ENCODE measurements at regions not wholly inside any gene's neighbourhood (a gene's known extent, or its start where the extent isn't known, plus 50 kb on each side); places are given as distances from the start of the nearest gene placed in this dataset.

DNA sequence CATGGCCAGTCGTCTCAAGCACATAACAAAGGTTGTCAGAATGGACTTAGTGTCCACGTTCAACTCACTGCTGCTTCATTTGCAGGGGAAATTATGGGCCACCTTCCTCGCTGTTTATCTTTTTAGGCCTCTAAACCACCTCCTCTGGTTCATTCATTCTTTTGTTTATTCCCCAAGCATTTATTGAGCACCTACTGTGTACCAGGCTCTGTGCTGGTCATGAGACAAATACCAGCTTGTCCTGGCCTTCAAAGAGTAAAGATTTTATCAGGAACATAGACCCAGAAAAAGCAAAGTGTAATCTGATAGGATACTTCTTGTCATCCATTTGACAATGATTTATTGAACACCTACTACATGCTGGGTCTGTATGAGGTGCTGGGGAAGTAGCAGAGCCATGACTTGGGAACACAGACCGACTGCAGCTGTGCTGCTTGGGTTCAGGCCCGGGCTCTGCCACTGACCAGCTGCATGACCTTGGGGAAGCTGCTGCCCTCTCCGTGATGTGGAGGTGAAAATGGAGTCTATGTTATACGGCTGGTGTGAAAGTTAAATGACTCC, 63.4 kb upstream of the SLC6A6 start:
- Histone ChIP-seq H3K4me1 (ENCODE audit: control insufficient read depth, insufficient read depth, low read length, poor library complexity, severe bottlenecking) (peaks cover 9% of the 10 kb centered on the region), H3K27ac (ENCODE audit: low read depth, low read length, severe bottlenecking) (no peak overlapping the region), H3K9me3 (ENCODE audit: control insufficient read depth, low read length) (no peaks in the 10 kb centered on the region), H3K4me3 (ENCODE audit: extremely low read depth, insufficient read depth, low read length, poor library complexity, severe bottlenecking) (no peak overlapping the region), H3K36me3 (ENCODE audit: control insufficient read depth, insufficient read depth, low read length) (no peaks in the 10 kb centered on the region)
- WGBS, 2 experiments (ENCODE audit: insufficient coverage in 2 of 2): 87 to 88% methylated on average over 6 to 7 of the region's 7 CpGs

DNA sequence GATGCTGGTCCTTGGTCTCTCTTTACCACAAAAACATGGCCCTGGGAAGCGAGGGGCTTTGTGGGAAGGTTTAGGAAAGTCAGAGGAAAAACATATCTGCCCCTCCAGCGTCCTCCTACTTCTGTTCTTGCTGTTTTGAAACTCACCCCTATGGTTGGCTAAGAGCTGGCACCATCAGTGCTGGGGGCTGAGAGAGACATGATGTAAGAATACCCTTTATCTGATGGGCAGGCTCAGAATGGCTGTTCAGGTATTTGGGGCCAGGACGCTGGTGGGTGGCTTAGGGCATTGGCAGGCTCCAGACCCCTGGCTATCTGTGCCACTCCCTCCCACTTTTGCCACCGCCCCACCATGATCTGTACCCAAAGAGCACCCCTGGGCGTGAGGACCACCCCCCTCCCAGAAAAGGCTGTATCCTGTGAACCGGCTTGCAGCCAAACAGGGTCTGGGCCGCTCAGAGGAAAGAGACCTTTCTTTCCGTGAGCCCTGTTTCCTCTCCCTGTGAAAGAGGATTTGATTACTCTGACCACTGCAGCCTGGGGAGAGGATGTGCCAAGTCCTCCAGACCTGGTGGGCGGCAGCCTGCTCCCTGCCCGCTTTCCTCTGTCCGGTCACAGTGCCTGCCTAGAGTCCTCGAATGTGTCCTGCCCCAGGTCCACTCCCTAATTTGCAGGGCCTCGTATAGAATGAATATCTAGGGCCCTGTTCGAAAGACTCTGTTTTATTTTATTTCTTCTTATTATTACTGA, 61.3 kb upstream of the SLC6A6 start:
- H3K4me3 ChIP-seq (ENCODE audit: extremely low read depth, insufficient read depth, low read length, poor library complexity, severe bottlenecking): no peak overlapping the region
- H3K9me3 ChIP-seq (ENCODE audit: control insufficient read depth, low read length): no peaks in the 10 kb centered on the region
- peaks cover 31% of the 10 kb centered on the region for H3K4me1 ChIP-seq (ENCODE audit: control insufficient read depth, insufficient read depth, low read length, poor library complexity, severe bottlenecking)
- no peaks in the 10 kb centered on the region for H3K36me3 ChIP-seq (ENCODE audit: control insufficient read depth, insufficient read depth, low read length)
- WGBS, 2 experiments (ENCODE audit: insufficient coverage in 2 of 2): 89% methylated on average over 6 to 8 of the region's 14 CpGs
- peak overlapping the region; percentile 13 for H3K27ac ChIP-seq (ENCODE audit: low read depth, low read length, severe bottlenecking)

DNA sequence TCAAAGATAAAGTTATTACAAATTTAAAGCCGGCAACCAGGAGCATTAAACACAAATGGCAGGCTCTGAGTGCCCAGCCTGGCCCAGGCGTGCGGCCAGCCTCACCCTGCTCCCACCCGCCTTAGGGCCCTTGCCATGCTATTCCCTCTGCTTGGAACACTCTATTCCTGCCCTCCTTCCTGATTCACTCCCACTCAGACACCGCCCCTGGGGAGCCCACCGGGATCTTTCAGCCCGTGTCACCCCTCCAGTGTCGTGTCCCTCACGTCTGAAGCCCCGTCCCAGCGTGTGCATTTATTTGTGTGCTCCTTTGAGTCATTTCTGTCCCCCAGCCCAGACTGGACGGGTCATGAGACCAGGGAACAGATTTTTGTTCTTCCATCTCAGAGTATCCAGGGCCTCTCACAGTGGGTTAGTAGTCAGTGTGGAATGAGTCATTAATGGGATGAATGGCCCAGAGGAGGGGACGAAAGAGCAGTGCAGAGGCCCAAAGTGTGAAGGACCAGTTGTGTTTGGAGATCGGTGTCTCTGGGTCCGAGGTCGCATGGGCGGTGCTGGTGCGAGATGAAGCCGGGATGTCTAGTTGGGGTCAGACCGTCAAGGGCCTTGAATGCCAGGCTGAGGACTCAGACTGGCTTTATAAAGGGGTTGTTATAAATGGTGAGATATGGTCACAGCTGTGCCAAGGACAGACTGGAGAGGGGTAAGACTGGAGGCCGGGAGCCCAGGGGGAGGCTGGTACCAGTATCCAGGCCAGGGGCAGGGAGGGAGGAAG, 58.9 kb upstream of the SLC6A6 start:
- peaks cover 36% of the 10 kb centered on the region for H3K4me1 ChIP-seq (ENCODE audit: control insufficient read depth, insufficient read depth, low read length, poor library complexity, severe bottlenecking)
- 81 to 85% methylated on average over 20 to 21 of the region's 21 CpGs for WGBS, 2 experiments (ENCODE audit: insufficient coverage in 2 of 2)
- no peaks in the 10 kb centered on the region for H3K36me3 ChIP-seq (ENCODE audit: control insufficient read depth, insufficient read depth, low read length)
- no peak overlapping the region for H3K27ac ChIP-seq (ENCODE audit: low read depth, low read length, severe bottlenecking)
- H3K9me3 ChIP-seq (ENCODE audit: control insufficient read depth, low read length): no peaks in the 10 kb centered on the region
- no peak overlapping the region for H3K4me3 ChIP-seq (ENCODE audit: extremely low read depth, insufficient read depth, low read length, poor library complexity, severe bottlenecking)

DNA sequence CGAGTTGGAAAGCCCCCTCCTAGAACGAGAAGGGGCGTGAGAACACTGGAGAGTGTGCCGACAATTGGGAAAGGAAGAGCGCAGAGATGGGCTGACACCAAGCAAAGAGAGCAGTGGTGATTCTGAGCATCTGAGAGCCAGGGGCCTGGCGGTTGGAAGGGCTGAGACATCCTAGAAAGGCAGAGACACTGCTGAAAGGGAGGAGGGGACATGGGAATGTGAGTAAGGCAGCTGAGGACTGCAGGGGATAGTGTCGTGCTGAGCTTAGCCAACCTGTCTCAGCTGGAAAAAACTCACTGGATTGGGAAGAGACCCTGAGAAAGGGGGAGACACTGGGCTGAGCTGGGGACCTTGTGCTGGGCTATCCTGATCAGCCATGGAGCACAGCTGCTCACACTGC, 58.1 kb upstream of the SLC6A6 start:
- Histone ChIP-seq H3K36me3 (ENCODE audit: control insufficient read depth, insufficient read depth, low read length) (no peaks in the 10 kb centered on the region), H3K9me3 (ENCODE audit: control insufficient read depth, low read length) (no peaks in the 10 kb centered on the region), H3K27ac (ENCODE audit: low read depth, low read length, severe bottlenecking) (no peak overlapping the region), H3K4me1 (ENCODE audit: control insufficient read depth, insufficient read depth, low read length, poor library complexity, severe bottlenecking) (peaks cover 36% of the 10 kb centered on the region), H3K4me3 (ENCODE audit: extremely low read depth, insufficient read depth, low read length, poor library complexity, severe bottlenecking) (no peak overlapping the region)
- 54 to 65% methylated on average over 6 to 7 of the region's 7 CpGs for WGBS, 2 experiments (ENCODE audit: insufficient coverage in 2 of 2)

DNA sequence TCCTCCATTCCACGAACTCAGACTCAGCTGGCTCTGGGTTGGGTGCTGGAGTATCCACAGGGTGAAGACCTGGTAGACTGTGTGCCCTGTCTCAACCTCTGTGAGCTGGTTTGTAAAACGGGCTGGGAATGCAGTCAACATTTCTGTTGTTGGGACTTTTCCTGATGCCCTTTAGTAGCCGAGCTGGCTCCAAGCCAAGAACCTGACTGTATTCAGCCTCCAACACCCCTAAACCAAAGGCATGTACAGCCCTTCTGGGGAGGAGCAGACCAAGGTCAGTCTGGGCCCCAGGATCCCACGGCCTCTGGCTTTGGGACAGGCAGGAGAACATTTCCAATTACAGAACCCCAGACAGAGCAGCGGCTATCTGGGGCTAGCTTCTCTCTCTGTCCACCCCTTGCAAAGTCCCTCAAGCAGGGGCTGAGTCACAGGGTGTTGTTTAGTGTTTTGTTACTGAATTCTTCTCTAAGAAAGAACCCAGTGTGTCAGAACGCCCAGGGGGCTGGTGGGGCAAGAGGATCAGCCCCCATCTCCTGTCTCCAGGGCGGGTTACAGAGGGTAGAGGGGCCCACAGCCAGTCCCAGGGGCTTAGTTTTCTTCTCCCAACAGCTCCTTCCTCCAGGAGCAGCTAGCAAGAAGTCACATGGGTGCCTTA, 56.8 kb upstream of the SLC6A6 start:
- no peak overlapping the region for H3K4me3 ChIP-seq (ENCODE audit: extremely low read depth, insufficient read depth, low read length, poor library complexity, severe bottlenecking)
- H3K27ac ChIP-seq (ENCODE audit: low read depth, low read length, severe bottlenecking): peak overlapping the region; percentile 62
- no peaks in the 10 kb centered on the region for H3K9me3 ChIP-seq (ENCODE audit: control insufficient read depth, low read length)
- no peaks in the 10 kb centered on the region for H3K36me3 ChIP-seq (ENCODE audit: control insufficient read depth, insufficient read depth, low read length)
- WGBS, 2 experiments (ENCODE audit: insufficient coverage in 2 of 2): 67 to 79% methylated on average over 5 to 6 of the region's 7 CpGs
- peaks cover 36% of the 10 kb centered on the region for H3K4me1 ChIP-seq (ENCODE audit: control insufficient read depth, insufficient read depth, low read length, poor library complexity, severe bottlenecking)

DNA sequence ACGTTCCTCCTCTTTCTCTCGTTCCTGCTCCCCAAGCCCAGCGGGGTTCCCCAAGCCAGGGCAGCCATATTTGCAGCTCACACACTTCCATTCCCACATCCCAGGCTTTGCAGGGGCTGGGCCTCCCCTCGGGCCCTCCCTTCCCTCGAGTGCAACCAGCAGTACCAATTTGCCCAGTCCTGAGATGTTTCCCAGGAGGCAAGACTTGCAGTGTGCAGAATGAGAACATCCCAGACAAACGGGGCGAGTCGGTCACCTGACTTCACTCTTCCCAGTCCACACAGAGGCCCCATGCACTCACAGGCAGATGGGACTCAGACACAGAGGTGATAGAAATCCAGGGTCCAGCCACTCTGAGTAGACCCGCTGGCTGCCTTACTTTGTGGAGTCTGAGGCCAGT, 56.2 kb upstream of the SLC6A6 start:
- Histone ChIP-seq H3K4me1 (ENCODE audit: control insufficient read depth, insufficient read depth, low read length, poor library complexity, severe bottlenecking) (peaks cover 36% of the 10 kb centered on the region), H3K27ac (ENCODE audit: low read depth, low read length, severe bottlenecking) (peak overlapping the region; percentile 62), H3K4me3 (ENCODE audit: extremely low read depth, insufficient read depth, low read length, poor library complexity, severe bottlenecking) (no peak overlapping the region), H3K9me3 (ENCODE audit: control insufficient read depth, low read length) (no peaks in the 10 kb centered on the region), H3K36me3 (ENCODE audit: control insufficient read depth, insufficient read depth, low read length) (no peaks in the 10 kb centered on the region)
- 87 to 89% methylated on average over 7 to 9 of the region's 9 CpGs for WGBS, 2 experiments (ENCODE audit: insufficient coverage in 2 of 2)

DNA sequence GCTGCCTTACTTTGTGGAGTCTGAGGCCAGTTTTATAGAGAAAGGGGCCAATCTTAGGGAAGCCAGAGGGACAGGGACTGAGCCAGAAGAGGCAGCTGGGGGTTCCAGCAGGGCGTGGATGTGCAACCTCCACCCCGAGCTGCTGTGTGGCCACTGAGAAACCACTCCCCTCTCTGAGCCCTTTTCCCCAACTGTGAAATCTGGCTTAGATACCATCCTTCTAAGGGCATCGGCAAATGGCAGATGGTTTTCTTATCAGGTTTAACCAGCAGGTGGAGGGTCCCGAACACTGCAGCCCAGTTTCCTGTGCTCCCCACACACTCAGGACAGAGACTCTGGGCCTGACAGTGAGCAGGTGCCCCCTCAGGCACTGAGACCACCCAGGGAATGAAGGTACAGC, 55.8 kb upstream of the SLC6A6 start:
- WGBS, 2 experiments (ENCODE audit: insufficient coverage in 2 of 2): 93 to 100% methylated on average over 2 to 3 of the region's 4 CpGs

DNA sequence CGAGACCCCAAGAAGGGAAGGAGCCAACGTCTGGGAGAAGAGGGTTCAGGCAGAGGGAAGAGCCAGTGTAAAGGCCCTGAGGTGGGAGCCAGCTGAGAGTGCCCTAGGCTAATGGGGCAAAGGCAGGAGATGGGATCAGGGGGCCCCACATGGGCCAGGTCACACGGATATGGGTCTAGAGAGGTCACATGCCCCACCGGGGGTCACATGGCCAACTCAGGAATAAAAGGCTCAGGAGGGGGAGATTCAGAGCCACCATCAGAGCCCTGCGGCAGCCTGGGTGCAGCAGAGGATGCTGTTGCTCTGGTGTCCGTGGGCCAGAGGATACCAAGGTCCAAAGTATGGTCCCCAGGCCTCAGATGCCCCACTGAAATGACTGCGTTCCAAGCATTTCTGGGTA, 55.3 kb upstream of the SLC6A6 start:
- WGBS, 2 experiments (ENCODE audit: insufficient coverage in 2 of 2): 92 to 93% methylated on average over 6 to 7 of the region's 7 CpGs
- Histone ChIP-seq H3K4me3 (ENCODE audit: extremely low read depth, insufficient read depth, low read length, poor library complexity, severe bottlenecking) (no peak overlapping the region), H3K9me3 (ENCODE audit: control insufficient read depth, low read length) (no peaks in the 10 kb centered on the region), H3K4me1 (ENCODE audit: control insufficient read depth, insufficient read depth, low read length, poor library complexity, severe bottlenecking) (peaks cover 36% of the 10 kb centered on the region), H3K36me3 (ENCODE audit: control insufficient read depth, insufficient read depth, low read length) (no peaks in the 10 kb centered on the region), H3K27ac (ENCODE audit: low read depth, low read length, severe bottlenecking) (no peak overlapping the region)

More for the DNA sequence above, 55.8 kb upstream of the SLC6A6 start:
- no peaks in the 10 kb centered on the region for H3K36me3 ChIP-seq (ENCODE audit: control insufficient read depth, insufficient read depth, low read length)
- H3K4me1 ChIP-seq (ENCODE audit: control insufficient read depth, insufficient read depth, low read length, poor library complexity, severe bottlenecking): peaks cover 36% of the 10 kb centered on the region
- H3K4me3 ChIP-seq (ENCODE audit: extremely low read depth, insufficient read depth, low read length, poor library complexity, severe bottlenecking): no peak overlapping the region
- H3K27ac ChIP-seq (ENCODE audit: low read depth, low read length, severe bottlenecking): no peak overlapping the region
- no peaks in the 10 kb centered on the region for H3K9me3 ChIP-seq (ENCODE audit: control insufficient read depth, low read length)

DNA sequence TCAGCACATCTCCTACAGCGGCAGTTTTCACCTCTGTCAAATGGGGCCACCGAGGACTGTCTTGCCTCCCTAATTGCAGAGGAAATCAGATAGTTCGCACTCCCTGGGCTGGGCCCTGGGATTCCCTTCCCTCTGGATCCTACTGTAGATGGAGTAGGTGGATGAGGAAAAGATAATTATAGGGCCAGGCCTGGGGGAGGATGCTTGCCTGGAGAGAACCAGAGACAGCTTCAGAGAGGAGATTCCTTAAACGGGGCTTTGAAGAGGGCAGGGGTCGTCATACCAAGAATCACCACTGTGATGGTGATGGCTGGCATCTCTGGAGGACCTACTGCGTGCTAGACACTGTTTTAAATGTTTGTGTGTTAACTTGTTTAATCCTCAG, 50.8 kb upstream of the SLC6A6 start:
- Histone ChIP-seq H3K4me3 (ENCODE audit: extremely low read depth, insufficient read depth, low read length, poor library complexity, severe bottlenecking) (no peak overlapping the region), H3K4me1 (ENCODE audit: control insufficient read depth, insufficient read depth, low read length, poor library complexity, severe bottlenecking) (peaks cover 19% of the 10 kb centered on the region), H3K9me3 (ENCODE audit: control insufficient read depth, low read length) (no peaks in the 10 kb centered on the region), H3K36me3 (ENCODE audit: control insufficient read depth, insufficient read depth, low read length) (no peaks in the 10 kb centered on the region), H3K27ac (ENCODE audit: low read depth, low read length, severe bottlenecking) (no peak overlapping the region)
- WGBS, 2 experiments (ENCODE audit: insufficient coverage in 2 of 2): 90 to 92% methylated on average over 5 of the region's 6 CpGs

DNA sequence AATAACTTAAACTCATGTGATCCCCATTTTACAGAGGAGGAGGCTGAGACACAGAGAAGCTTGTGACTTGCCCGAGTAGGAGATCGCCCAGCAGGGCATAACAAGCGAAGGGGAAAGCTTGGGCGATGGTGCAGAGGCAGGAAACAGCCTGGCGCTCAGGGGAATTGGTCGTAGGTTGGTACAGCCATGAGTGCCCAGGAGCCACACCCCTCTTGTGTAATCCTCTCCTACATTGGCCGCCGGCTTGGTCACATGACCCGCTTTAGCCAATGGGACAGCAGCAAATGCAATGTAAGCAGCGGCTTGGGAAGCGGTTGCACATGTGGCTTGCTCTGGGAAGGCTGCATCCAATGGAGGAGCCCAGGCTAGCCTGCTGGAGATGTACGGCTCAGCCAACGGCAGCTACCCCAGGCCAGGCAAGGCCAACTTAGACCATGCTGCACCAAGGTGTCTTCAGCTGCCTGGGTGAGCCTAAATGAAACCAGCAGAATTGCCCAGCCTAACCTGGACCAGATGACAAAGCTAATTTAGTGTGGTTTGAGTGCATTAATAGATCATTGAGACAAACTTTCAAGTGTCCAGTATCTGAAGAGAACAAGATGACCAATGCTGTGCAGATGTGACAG, 50.3 kb upstream of the SLC6A6 start:
- peaks cover 19% of the 10 kb centered on the region for H3K4me1 ChIP-seq (ENCODE audit: control insufficient read depth, insufficient read depth, low read length, poor library complexity, severe bottlenecking)
- WGBS, 2 experiments (ENCODE audit: insufficient coverage in 2 of 2): 85 to 89% methylated on average over 6 to 12 of the region's 13 CpGs
- no peak overlapping the region for H3K27ac ChIP-seq (ENCODE audit: low read depth, low read length, severe bottlenecking)
- H3K9me3 ChIP-seq (ENCODE audit: control insufficient read depth, low read length): no peaks in the 10 kb centered on the region
- no peaks in the 10 kb centered on the region for H3K36me3 ChIP-seq (ENCODE audit: control insufficient read depth, insufficient read depth, low read length)
- no peak overlapping the region for H3K4me3 ChIP-seq (ENCODE audit: extremely low read depth, insufficient read depth, low read length, poor library complexity, severe bottlenecking)

Data from mesodermal cell (in vitro differentiated cells).